ENCODE measurements at regions not wholly inside any gene's neighbourhood (a gene's known extent, or its start where the extent isn't known, plus 50 kb on each side); places are given as distances from the start of the nearest gene placed in this dataset.
"Not testable (repeated sequence)": the region's sequence is repeated elsewhere in the genome, so short reads cannot be mapped to it uniquely, and the experiment has no call there.

DNA sequence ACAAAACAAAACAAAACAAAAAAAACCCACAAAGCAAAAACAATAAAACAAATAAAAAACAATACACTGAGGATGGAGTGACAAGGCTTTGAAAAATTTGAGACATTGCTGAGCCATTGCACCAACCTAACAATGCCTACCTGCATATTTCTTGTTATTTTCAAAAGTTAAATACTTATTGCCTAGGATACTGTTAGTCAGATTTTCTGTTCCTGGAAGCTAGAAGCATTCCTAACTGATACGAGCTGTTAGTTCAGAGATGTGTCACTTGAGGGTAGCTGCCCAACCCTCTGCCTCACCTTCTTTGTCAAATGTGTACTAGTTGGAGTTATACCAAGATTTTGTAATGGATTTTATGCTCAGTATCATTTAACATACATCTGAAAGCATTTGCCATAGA lies 187.2 kb downstream of the TXNL1 start:
- Histone ChIP-seq H3K27ac (ENCODE audit: low read length) (no peak overlapping the region), H3K36me3 (ENCODE audit: control insufficient read depth, insufficient read depth, low read length) (no peaks in the 10 kb centered on the region), H3K4me1 (ENCODE audit: control insufficient read depth, insufficient read depth, low read length) (no peaks in the 10 kb centered on the region), H3K27me3 (ENCODE audit: control insufficient read depth, insufficient read depth, low read length) (no peaks in the 10 kb centered on the region), H3K9me3 (ENCODE audit: control insufficient read depth, insufficient read depth, low read length) (no peaks in the 10 kb centered on the region), H3K4me3 (ENCODE audit: low read length) (no peak overlapping the region)
- no peak for DNase-seq (ENCODE audit: low read depth, low spot score)
- no CpG with 5 or more reads among the region's 1 CpG for WGBS (ENCODE audit: insufficient coverage, insufficient read length)

DNA sequence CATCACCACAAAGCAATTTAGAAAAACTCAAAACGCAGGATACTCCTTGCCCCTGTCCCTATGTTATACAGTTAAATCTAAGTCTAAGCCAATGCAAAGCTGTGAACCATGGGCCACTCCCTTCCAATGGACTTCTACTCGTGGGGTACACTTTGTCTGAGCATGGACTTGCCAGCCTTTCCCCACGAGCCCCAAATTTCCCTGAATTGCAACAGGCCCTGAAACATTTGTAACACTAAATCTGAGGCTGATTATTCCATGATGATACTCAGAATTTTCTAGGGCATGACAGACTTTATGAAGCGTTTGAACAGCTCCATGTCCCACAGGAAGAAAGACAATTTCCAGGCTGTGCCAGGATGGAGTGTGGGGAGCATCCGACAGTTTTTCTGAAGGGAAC lies 189.6 kb downstream of the TXNL1 start:
- Histone ChIP-seq H3K9me3 (ENCODE audit: control insufficient read depth, insufficient read depth, low read length) (no peaks in the 10 kb centered on the region), H3K27me3 (ENCODE audit: control insufficient read depth, insufficient read depth, low read length) (no peaks in the 10 kb centered on the region), H3K4me1 (ENCODE audit: control insufficient read depth, insufficient read depth, low read length) (no peaks in the 10 kb centered on the region), H3K27ac (ENCODE audit: low read length) (no peak overlapping the region), H3K36me3 (ENCODE audit: control insufficient read depth, insufficient read depth, low read length) (no peaks in the 10 kb centered on the region), H3K4me3 (ENCODE audit: low read length) (no peak overlapping the region)
- DNase-seq (ENCODE audit: low read depth, low spot score) = no peak
- WGBS (ENCODE audit: insufficient coverage, insufficient read length) = no CpG with 5 or more reads among the region's 5 CpGs

- H3K9me3 ChIP-seq (ENCODE audit: control insufficient read depth, insufficient read depth, low read length) = no peaks in the 10 kb centered on the region
- no CpG with 5 or more reads among the region's 6 CpGs for WGBS (ENCODE audit: insufficient coverage, insufficient read length)
- no peaks in the 10 kb centered on the region for H3K4me1 ChIP-seq (ENCODE audit: control insufficient read depth, insufficient read depth, low read length)
- no peak overlapping the region for H3K27ac ChIP-seq (ENCODE audit: low read length)
- H3K4me3 ChIP-seq (ENCODE audit: low read length) = no peak overlapping the region
- DNase-seq (ENCODE audit: low read depth, low spot score) = no peak
- H3K27me3 ChIP-seq (ENCODE audit: control insufficient read depth, insufficient read depth, low read length) = no peaks in the 10 kb centered on the region
- no peaks in the 10 kb centered on the region for H3K36me3 ChIP-seq (ENCODE audit: control insufficient read depth, insufficient read depth, low read length)
Measured at GRCh38 chr18:56445422-56445821, 193.0 kb downstream of the TXNL1 start.

GRCh38 chr18:56444201-56444600 lies 194.2 kb downstream of the TXNL1 start:
- WGBS (ENCODE audit: insufficient coverage, insufficient read length) = no CpG with 5 or more reads among the region's 3 CpGs
- H3K36me3 ChIP-seq (ENCODE audit: control insufficient read depth, insufficient read depth, low read length) = no peaks in the 10 kb centered on the region
- no peak overlapping the region for H3K4me3 ChIP-seq (ENCODE audit: low read length)
- H3K27ac ChIP-seq (ENCODE audit: low read length) = no peak overlapping the region
- no peaks in the 10 kb centered on the region for H3K27me3 ChIP-seq (ENCODE audit: control insufficient read depth, insufficient read depth, low read length)
- H3K9me3 ChIP-seq (ENCODE audit: control insufficient read depth, insufficient read depth, low read length) = no peaks in the 10 kb centered on the region
- no peaks in the 10 kb centered on the region for H3K4me1 ChIP-seq (ENCODE audit: control insufficient read depth, insufficient read depth, low read length)
- DNase-seq (ENCODE audit: low read depth, low spot score) = no peak

- no peak for DNase-seq (ENCODE audit: low read depth, low spot score)
- Histone ChIP-seq H3K9me3 (ENCODE audit: control insufficient read depth, insufficient read depth, low read length) (no peaks in the 10 kb centered on the region), H3K4me1 (ENCODE audit: control insufficient read depth, insufficient read depth, low read length) (no peaks in the 10 kb centered on the region), H3K27me3 (ENCODE audit: control insufficient read depth, insufficient read depth, low read length) (no peaks in the 10 kb centered on the region), H3K27ac (ENCODE audit: low read length) (no peak overlapping the region), H3K4me3 (ENCODE audit: low read length) (no peak overlapping the region), H3K36me3 (ENCODE audit: control insufficient read depth, insufficient read depth, low read length) (no peaks in the 10 kb centered on the region)
- WGBS (ENCODE audit: insufficient coverage, insufficient read length) = no CpG with 5 or more reads among the region's 3 CpGs
Measured at GRCh38 chr18:56443166-56443907, 195.1 kb downstream of the TXNL1 start.

DNA sequence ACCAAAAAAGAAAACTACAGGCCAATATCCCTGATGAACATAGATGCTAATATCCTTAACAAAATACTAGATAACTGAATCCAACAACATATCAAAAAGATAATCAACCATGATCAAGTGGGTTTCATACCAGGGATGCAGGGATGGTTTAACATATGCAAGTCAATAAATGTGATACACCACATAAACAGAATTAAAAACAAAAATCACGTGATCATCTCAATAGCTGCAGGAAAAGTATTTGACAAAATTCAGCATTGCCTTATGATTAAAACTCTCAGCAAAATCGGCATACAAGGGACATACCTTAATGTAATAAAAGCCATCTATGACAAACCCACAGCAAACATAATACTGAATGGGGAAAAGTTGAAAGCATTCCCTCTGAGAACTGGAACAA lies 199.9 kb downstream of the TXNL1 start:
- H3K27ac ChIP-seq (ENCODE audit: low read length); H3K9me3 ChIP-seq (ENCODE audit: control insufficient read depth, insufficient read depth, low read length); H3K36me3 ChIP-seq (ENCODE audit: control insufficient read depth, insufficient read depth, low read length); H3K27me3 ChIP-seq (ENCODE audit: control insufficient read depth, insufficient read depth, low read length); H3K4me1 ChIP-seq (ENCODE audit: control insufficient read depth, insufficient read depth, low read length); DNase-seq (ENCODE audit: low read depth, low spot score); H3K4me3 ChIP-seq (ENCODE audit: low read length): not testable (repeated sequence)
- WGBS (ENCODE audit: insufficient coverage, insufficient read length) = no CpG with 5 or more reads among the region's 2 CpGs

- no CpG with 5 or more reads among the region's 1 CpG for WGBS (ENCODE audit: insufficient coverage, insufficient read length)
- H3K36me3 ChIP-seq (ENCODE audit: control insufficient read depth, insufficient read depth, low read length) = no peaks in the 10 kb centered on the region
- DNase-seq (ENCODE audit: low read depth, low spot score) = no peak
- no peaks in the 10 kb centered on the region for H3K27me3 ChIP-seq (ENCODE audit: control insufficient read depth, insufficient read depth, low read length)
- no peak overlapping the region for H3K27ac ChIP-seq (ENCODE audit: low read length)
- H3K9me3 ChIP-seq (ENCODE audit: control insufficient read depth, insufficient read depth, low read length) = no peaks in the 10 kb centered on the region; the same call in 1 of the 2 replicates
- no peaks in the 10 kb centered on the region for H3K4me1 ChIP-seq (ENCODE audit: control insufficient read depth, insufficient read depth, low read length)
- H3K4me3 ChIP-seq (ENCODE audit: low read length) = no peak overlapping the region
Measured at GRCh38 chr18:56436651-56437050, 201.7 kb downstream of the TXNL1 start.

DNA sequence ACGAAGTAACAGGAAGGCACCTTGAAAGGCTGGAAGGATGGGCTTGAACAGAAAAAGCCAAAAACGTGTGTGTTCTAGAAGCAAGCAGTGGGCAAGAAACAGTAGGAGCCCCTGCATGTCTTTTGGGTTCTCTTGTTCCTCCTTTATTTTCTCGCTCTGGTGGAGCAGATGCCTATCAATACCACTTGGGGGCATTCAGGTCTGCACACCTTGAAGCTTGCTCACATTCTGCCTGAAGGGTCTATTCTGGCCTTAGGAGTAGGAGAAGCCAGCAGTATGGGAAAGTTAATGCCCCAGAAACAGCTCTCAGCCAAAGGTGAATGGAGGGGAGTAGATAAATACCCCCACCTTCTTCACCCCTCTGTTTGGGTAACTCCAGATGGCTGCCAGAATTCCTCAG lies 204.5 kb downstream of the TXNL1 start:
- no peaks in the 10 kb centered on the region for H3K27me3 ChIP-seq (ENCODE audit: control insufficient read depth, insufficient read depth, low read length)
- no peaks in the 10 kb centered on the region for H3K4me1 ChIP-seq (ENCODE audit: control insufficient read depth, insufficient read depth, low read length)
- DNase-seq (ENCODE audit: low read depth, low spot score) = peak; percentile 18
- WGBS (ENCODE audit: insufficient coverage, insufficient read length) = no CpG with 5 or more reads among the region's 3 CpGs
- no peaks in the 10 kb centered on the region; the same call in 1 of the 2 replicates for H3K9me3 ChIP-seq (ENCODE audit: control insufficient read depth, insufficient read depth, low read length)
- no peak overlapping the region for H3K4me3 ChIP-seq (ENCODE audit: low read length)
- no peak overlapping the region for H3K27ac ChIP-seq (ENCODE audit: low read length)
- no peaks in the 10 kb centered on the region for H3K36me3 ChIP-seq (ENCODE audit: control insufficient read depth, insufficient read depth, low read length)

GRCh38 chr18:56431551-56431950 lies 206.8 kb downstream of the TXNL1 start:
- Histone ChIP-seq H3K27ac (ENCODE audit: low read length) (no peak overlapping the region), H3K4me1 (ENCODE audit: control insufficient read depth, insufficient read depth, low read length) (no peaks in the 10 kb centered on the region), H3K9me3 (ENCODE audit: control insufficient read depth, insufficient read depth, low read length) (no peaks in the 10 kb centered on the region; the same call in 1 of the 2 replicates), H3K27me3 (ENCODE audit: control insufficient read depth, insufficient read depth, low read length) (no peaks in the 10 kb centered on the region), H3K36me3 (ENCODE audit: control insufficient read depth, insufficient read depth, low read length) (no peaks in the 10 kb centered on the region), H3K4me3 (ENCODE audit: low read length) (no peak overlapping the region)
- no peak for DNase-seq (ENCODE audit: low read depth, low spot score)

DNA sequence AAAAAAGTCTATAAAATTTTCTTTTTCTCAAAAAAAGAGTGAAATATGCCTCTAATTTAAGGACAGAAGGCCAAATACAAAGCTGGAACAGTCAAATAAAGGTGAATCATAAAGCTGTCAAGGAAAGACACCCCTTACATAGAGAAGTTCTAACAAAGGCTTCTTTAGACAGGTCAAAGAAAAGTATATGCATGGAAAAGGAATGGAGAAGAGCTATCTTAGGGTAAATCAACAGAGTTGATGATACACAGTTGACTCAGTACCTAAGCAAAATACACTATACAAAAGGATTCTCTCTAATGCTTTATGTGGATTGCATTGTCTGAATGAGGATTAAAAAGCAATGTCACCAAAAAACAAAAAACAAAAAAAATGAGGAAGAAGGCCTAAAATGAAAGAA lies 214.8 kb downstream of the TXNL1 start:
- Histone ChIP-seq H3K27ac (ENCODE audit: low read length) (no peak overlapping the region), H3K4me1 (ENCODE audit: control insufficient read depth, insufficient read depth, low read length) (no peaks in the 10 kb centered on the region), H3K4me3 (ENCODE audit: low read length) (no peak overlapping the region), H3K9me3 (ENCODE audit: control insufficient read depth, insufficient read depth, low read length) (no peaks in the 10 kb centered on the region), H3K27me3 (ENCODE audit: control insufficient read depth, insufficient read depth, low read length) (no peaks in the 10 kb centered on the region), H3K36me3 (ENCODE audit: control insufficient read depth, insufficient read depth, low read length) (no peaks in the 10 kb centered on the region)
- DNase-seq (ENCODE audit: low read depth, low spot score) = no peak

GRCh38 chr18:56421647-56422046 lies 216.7 kb downstream of the TXNL1 start:
- no peak for DNase-seq (ENCODE audit: low read depth, low spot score)
- no peaks in the 10 kb centered on the region for H3K36me3 ChIP-seq (ENCODE audit: control insufficient read depth, insufficient read depth, low read length)
- H3K9me3 ChIP-seq (ENCODE audit: control insufficient read depth, insufficient read depth, low read length) = no peaks in the 10 kb centered on the region
- H3K4me1 ChIP-seq (ENCODE audit: control insufficient read depth, insufficient read depth, low read length) = no peaks in the 10 kb centered on the region
- H3K27ac ChIP-seq (ENCODE audit: low read length) = no peak overlapping the region
- H3K4me3 ChIP-seq (ENCODE audit: low read length) = no peak overlapping the region
- H3K27me3 ChIP-seq (ENCODE audit: control insufficient read depth, insufficient read depth, low read length) = no peaks in the 10 kb centered on the region
- WGBS (ENCODE audit: insufficient coverage, insufficient read length) = no CpG with 5 or more reads among the region's 2 CpGs
